ENCODE measurements at regions not wholly inside any gene's neighbourhood (a gene's known extent, or its start where the extent isn't known, plus 50 kb on each side); places are given as distances from the start of the nearest gene placed in this dataset.

DNA sequence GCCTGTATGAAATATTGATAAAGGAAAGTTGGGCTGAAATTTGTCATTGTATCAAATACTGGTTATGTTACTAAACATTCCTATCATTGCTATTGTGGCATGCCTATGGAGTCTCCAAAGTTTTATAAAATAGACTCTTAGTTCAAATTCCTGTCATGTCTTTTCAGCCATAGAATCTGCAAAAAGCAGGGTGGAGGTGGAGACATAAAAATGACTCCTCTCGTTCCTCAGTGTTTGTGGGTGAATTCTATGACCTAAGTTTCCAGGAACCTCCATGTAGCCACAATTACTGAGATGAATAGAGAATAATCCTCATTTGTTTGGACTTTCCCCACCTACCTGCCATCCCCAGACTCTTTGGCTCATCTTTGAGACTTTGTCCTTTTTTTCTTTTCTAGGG is 326.3 kb upstream of the ETAA1 start:
- TF ChIP-seq, protein P1, sequence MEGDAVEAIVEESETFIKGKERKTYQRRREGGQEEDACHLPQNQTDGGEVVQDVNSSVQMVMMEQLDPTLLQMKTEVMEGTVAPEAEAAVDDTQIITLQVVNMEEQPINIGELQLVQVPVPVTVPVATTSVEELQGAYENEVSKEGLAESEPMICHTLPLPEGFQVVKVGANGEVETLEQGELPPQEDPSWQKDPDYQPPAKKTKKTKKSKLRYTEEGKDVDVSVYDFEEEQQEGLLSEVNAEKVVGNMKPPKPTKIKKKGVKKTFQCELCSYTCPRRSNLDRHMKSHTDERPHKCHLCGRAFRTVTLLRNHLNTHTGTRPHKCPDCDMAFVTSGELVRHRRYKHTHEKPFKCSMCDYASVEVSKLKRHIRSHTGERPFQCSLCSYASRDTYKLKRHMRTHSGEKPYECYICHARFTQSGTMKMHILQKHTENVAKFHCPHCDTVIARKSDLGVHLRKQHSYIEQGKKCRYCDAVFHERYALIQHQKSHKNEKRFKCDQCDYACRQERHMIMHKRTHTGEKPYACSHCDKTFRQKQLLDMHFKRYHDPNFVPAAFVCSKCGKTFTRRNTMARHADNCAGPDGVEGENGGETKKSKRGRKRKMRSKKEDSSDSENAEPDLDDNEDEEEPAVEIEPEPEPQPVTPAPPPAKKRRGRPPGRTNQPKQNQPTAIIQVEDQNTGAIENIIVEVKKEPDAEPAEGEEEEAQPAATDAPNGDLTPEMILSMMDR (IDR thresholded peaks at IDR 0.05 in 4 of 5, conservative IDR thresholded peaks at IDR 0.05 in 1 of 5): no peak
- TF ChIP-seq POLR2A (IDR thresholded peaks at IDR 0.05): no peak
